ENCODE measurements at regions not wholly inside any gene's neighbourhood (a gene's known extent, or its start where the extent isn't known, plus 50 kb on each side); places are given as distances from the start of the nearest gene placed in this dataset.

DNA sequence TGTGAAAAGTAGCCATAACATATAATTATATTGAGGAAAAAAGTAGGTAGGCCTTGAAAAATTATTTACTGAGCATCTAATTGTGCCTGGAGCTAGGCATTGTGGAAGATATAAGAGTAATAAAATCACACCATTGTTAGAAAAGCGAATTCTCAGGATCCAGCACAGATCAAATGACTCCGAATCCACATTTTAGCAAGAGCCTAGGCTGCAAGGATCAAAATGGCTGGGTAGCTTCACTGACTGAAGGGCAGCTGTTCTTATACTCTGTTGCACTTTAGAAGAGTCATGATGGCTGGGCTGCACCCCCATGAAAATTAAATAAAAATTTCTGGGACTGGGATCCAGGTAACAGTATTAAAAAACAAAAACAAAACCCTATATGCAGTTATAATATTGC, 67.6 kb upstream of the HMCN1 start:
- Histone ChIP-seq H3K27ac (no peak overlapping the region), H3K9me3 (no peaks in the 10 kb centered on the region), H3K27me3 (no peaks in the 10 kb centered on the region), H3K4me3 (no peak overlapping the region), H3K4me1 (ENCODE audit: insufficient read depth) (no peaks in the 10 kb centered on the region), H3K36me3 (no peaks in the 10 kb centered on the region)
- TF ChIP-seq EP300 (IDR thresholded peaks at IDR 0.05) (no peak), POLR2A (IDR thresholded peaks at IDR 0.05) (no peak), CTCF (IDR thresholded peaks at IDR 0.05) (no peak)
- no peak for DNase-seq
- intact Hi-C loops (cut with DNase I) = no loop called here
- 96 to 100% (median 98%) methylated on average over 2 of the region's 2 CpGs for WGBS, 3 donors

DNA sequence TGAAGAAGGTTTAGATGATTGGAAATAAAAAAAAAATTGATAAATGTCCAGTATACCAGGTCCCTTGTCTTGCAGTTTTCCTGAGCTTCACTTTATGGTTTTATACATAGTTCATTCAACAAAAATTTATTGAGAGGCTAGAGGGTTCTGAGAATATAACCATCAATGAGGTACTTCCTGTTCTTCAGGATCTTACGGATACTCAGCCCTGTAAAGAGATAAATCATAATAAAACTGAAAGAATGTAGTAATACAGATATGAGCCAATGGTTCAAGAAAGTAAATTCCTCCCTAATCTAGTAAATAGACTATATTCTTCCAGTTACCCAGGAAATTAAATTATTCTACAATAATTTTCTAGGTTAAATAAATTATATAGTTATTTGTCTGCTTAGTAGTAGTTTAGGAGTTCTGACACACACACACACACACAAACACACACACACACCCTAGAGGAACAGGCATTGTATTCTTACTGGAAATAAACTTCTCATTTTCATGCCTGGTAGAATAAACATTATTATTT, 70.4 kb upstream of the HMCN1 start:
- Histone ChIP-seq H3K4me1 (ENCODE audit: insufficient read depth) (no peaks in the 10 kb centered on the region), H3K27me3 (no peaks in the 10 kb centered on the region), H3K27ac (no peak overlapping the region), H3K9me3 (no peaks in the 10 kb centered on the region), H3K36me3 (no peaks in the 10 kb centered on the region), H3K4me3 (no peak overlapping the region)
- DNase-seq = no peak
- intact Hi-C loops (cut with DNase I) = no loop called here
- TF ChIP-seq POLR2A (IDR thresholded peaks at IDR 0.05) (no peak), EP300 (IDR thresholded peaks at IDR 0.05) (no peak), CTCF (IDR thresholded peaks at IDR 0.05) (no peak)
- WGBS, 3 donors = 4 to 14% (median 10%) methylated on average over 1 of the region's 1 CpG

DNA sequence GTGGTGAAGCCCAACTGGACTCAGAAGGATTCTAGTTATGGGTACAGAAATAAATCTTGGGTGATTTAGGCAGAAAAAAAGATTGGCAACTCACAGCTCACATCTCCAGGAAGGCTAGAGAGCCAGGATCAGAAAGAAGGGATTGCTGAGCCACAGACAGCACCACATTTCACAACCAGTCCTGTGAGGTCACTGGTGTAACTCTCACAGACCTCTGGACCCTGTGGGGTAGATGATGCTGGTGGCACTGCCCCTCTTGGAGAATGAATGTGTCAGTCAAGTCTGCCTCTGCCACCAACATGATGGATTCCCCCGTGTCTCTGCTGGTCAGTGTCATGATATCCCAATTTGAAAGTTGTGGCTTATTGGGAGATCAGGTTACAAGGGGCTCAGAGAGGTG, 70.9 kb upstream of the HMCN1 start:
- H3K36me3 ChIP-seq = no peaks in the 10 kb centered on the region
- intact Hi-C loops (cut with DNase I) = no loop called here
- no peaks in the 10 kb centered on the region for H3K9me3 ChIP-seq
- WGBS, 3 donors = 76 to 96% (median 91%) methylated on average over 1 of the region's 1 CpG
- no peak overlapping the region for H3K27ac ChIP-seq
- no peak for TF ChIP-seq POLR2A (IDR thresholded peaks at IDR 0.05)
- no peak for TF ChIP-seq CTCF (IDR thresholded peaks at IDR 0.05)
- no peak for TF ChIP-seq EP300 (IDR thresholded peaks at IDR 0.05)
- H3K4me1 ChIP-seq (ENCODE audit: insufficient read depth) = no peaks in the 10 kb centered on the region
- H3K4me3 ChIP-seq = no peak overlapping the region
- no peaks in the 10 kb centered on the region for H3K27me3 ChIP-seq
- no peak for DNase-seq

- intact Hi-C loops (cut with DNase I) = no loop called here
- Histone ChIP-seq H3K27ac (no peak overlapping the region), H3K4me1 (ENCODE audit: insufficient read depth) (no peaks in the 10 kb centered on the region), H3K4me3 (no peak overlapping the region), H3K27me3 (no peaks in the 10 kb centered on the region), H3K9me3 (no peaks in the 10 kb centered on the region), H3K36me3 (no peaks in the 10 kb centered on the region)
- WGBS, 3 donors = 91 to 95% (median 93%) methylated on average over 2 of the region's 2 CpGs
- TF ChIP-seq EP300 (IDR thresholded peaks at IDR 0.05) = no peak
- TF ChIP-seq CTCF (IDR thresholded peaks at IDR 0.05) = no peak
- TF ChIP-seq POLR2A (IDR thresholded peaks at IDR 0.05) = no peak
- no peak for DNase-seq
Observed at GRCh38 chr1:185661971-185662370, 72.2 kb upstream of the HMCN1 start.
